Stimulated activated effector memory CD8-positive, alpha-beta T cell treated with anti-CD3 and anti-CD28 coated beads, Interleukin-12 subunit alpha, Interleukin-12 subunit beta, amount 100 ng/mL, for 72 hours (primary cell): ENCODE measurements at regions not wholly inside any gene's neighbourhood (a gene's known extent, or its start where the extent isn't known, plus 50 kb on each side); places are given as distances from the start of the nearest gene placed in this dataset.
"Not testable (repeated sequence)": the region's sequence is repeated elsewhere in the genome, so short reads cannot be mapped to it uniquely, and the experiment has no call there.

Source experiments
- ATAC-seq: fragments of 150-1000 bp; cut with Tn5 transposase; 2 replicates; pipeline ENCODE4 v1.10.0; 2021
- DNase-seq, 2 donors: peaks; one replicate each; pipeline ENCODE4 v3.0.0; 2021 to 2022; ENCODE audit warnings: low spot score in 2 of 2
- H3K27ac Mint-ChIP-seq: one replicate; pipeline ENCODE4 v1.8.0; 2022; ENCODE audit warnings: mild to moderate bottlenecking, mixed read lengths
- H3K36me3 Mint-ChIP-seq: one replicate; pipeline ENCODE4 v1.8.0; 2022; ENCODE audit warnings: mild to moderate bottlenecking, mixed read lengths
- H3K4me1 Mint-ChIP-seq: one replicate; pipeline ENCODE4 v1.8.0; 2022; ENCODE audit warnings: mixed read lengths
- H3K4me3 Mint-ChIP-seq: one replicate; pipeline ENCODE4 v1.8.0; 2022; ENCODE audit warnings: mild to moderate bottlenecking, mixed read lengths
- H3K9me3 Mint-ChIP-seq: one replicate; pipeline ENCODE4 v1.8.0; 2022; ENCODE audit warnings: mixed read lengths

- H3K9me3 Mint-ChIP-seq, result no peaks in the 10 kb centered on the region
- no peak for ATAC-seq
- H3K36me3 Mint-ChIP-seq, result no peaks in the 10 kb centered on the region
- no peak overlapping the region for H3K27ac Mint-ChIP-seq
- no peak for DNase-seq
- no peaks in the 10 kb centered on the region for H3K4me1 Mint-ChIP-seq
- no peak overlapping the region for H3K4me3 Mint-ChIP-seq
Observed at GRCh38 chr5:101206534-101206933, 303.5 kb upstream of the ST8SIA4 start.

GRCh38 chr5:101205065-101205464 is 302.0 kb upstream of the ST8SIA4 start:
- not testable (repeated sequence) for DNase-seq, H3K27ac Mint-ChIP-seq, H3K9me3 Mint-ChIP-seq, H3K36me3 Mint-ChIP-seq, H3K4me3 Mint-ChIP-seq, ATAC-seq, H3K4me1 Mint-ChIP-seq

GRCh38 chr5:101180365-101180764 is 277.3 kb upstream of the ST8SIA4 start:
- ATAC-seq, H3K36me3 Mint-ChIP-seq, H3K4me1 Mint-ChIP-seq, H3K4me3 Mint-ChIP-seq, H3K9me3 Mint-ChIP-seq, DNase-seq, H3K27ac Mint-ChIP-seq: not testable (repeated sequence)

- no peaks in the 10 kb centered on the region for H3K9me3 Mint-ChIP-seq
- ATAC-seq (peak; percentile 48), DNase-seq (no peak)
- no peaks in the 10 kb centered on the region for H3K4me1 Mint-ChIP-seq
- no peaks in the 10 kb centered on the region for H3K36me3 Mint-ChIP-seq
- no peak overlapping the region for H3K4me3 Mint-ChIP-seq
- H3K27ac Mint-ChIP-seq, result no peak overlapping the region
Observed at GRCh38 chr5:101176605-101177004, 273.5 kb upstream of the ST8SIA4 start.

- no peaks in the 10 kb centered on the region for H3K36me3 Mint-ChIP-seq
- H3K4me3 Mint-ChIP-seq, result no peak overlapping the region
- H3K27ac Mint-ChIP-seq, result no peak overlapping the region
Observed at GRCh38 chr5:101174981-101175380, 271.9 kb upstream of the ST8SIA4 start.

GRCh38 chr5:101163088-101163487 is 260.0 kb upstream of the ST8SIA4 start:
- no peak for ATAC-seq
- H3K27ac Mint-ChIP-seq, result no peak overlapping the region
- no peaks in the 10 kb centered on the region for H3K36me3 Mint-ChIP-seq
- no peak overlapping the region for H3K4me3 Mint-ChIP-seq
- H3K4me1 Mint-ChIP-seq, result no peaks in the 10 kb centered on the region
- DNase-seq, result no peak
- no peaks in the 10 kb centered on the region for H3K9me3 Mint-ChIP-seq

More at GRCh38 chr5:101174981-101175380, 271.9 kb upstream of the ST8SIA4 start:
- no peaks in the 10 kb centered on the region for H3K9me3 Mint-ChIP-seq
- DNase-seq (no peak), ATAC-seq (no peak)
- no peaks in the 10 kb centered on the region for H3K4me1 Mint-ChIP-seq

GRCh38 chr5:101160002-101160401 is 256.9 kb upstream of the ST8SIA4 start:
- ATAC-seq, result no peak
- H3K27ac Mint-ChIP-seq, result no peak overlapping the region
- no peaks in the 10 kb centered on the region for H3K36me3 Mint-ChIP-seq

GRCh38 chr5:101159006-101159405 is 255.9 kb upstream of the ST8SIA4 start:
- Mint-ChIP-seq H3K4me1 (no peaks in the 10 kb centered on the region), H3K9me3 (peaks cover 4% of the 10 kb centered on the region), H3K36me3 (no peaks in the 10 kb centered on the region), H3K4me3 (no peak overlapping the region), H3K27ac (no peak overlapping the region)
- DNase-seq (no peak), ATAC-seq (no peak)

More at GRCh38 chr5:101160002-101160401, 256.9 kb upstream of the ST8SIA4 start:
- no peaks in the 10 kb centered on the region for H3K4me1 Mint-ChIP-seq
- DNase-seq, result no peak
- H3K4me3 Mint-ChIP-seq, result no peak overlapping the region
- H3K9me3 Mint-ChIP-seq, result peaks cover 4% of the 10 kb centered on the region

GRCh38 chr5:101153526-101153925 is 250.4 kb upstream of the ST8SIA4 start:
- Mint-ChIP-seq H3K4me3 (no peak overlapping the region), H3K9me3 (peaks cover 4% of the 10 kb centered on the region), H3K4me1 (no peaks in the 10 kb centered on the region), H3K36me3 (no peaks in the 10 kb centered on the region), H3K27ac (no peak overlapping the region)
- ATAC-seq (peak; percentile 87), DNase-seq (no peak)

GRCh38 chr5:101143526-101143925 is 240.4 kb upstream of the ST8SIA4 start:
- Mint-ChIP-seq H3K36me3 (no peaks in the 10 kb centered on the region), H3K27ac (no peak overlapping the region), H3K4me3 (no peak overlapping the region), H3K9me3 (peaks cover 3% of the 10 kb centered on the region), H3K4me1 (no peaks in the 10 kb centered on the region)
- ATAC-seq, result no peak
- DNase-seq, result no peak

- H3K4me3 Mint-ChIP-seq, result no peak overlapping the region
- no peaks in the 10 kb centered on the region for H3K4me1 Mint-ChIP-seq
- no peak overlapping the region for H3K27ac Mint-ChIP-seq
- H3K9me3 Mint-ChIP-seq, result peaks cover 3% of the 10 kb centered on the region
- ATAC-seq (no peak), DNase-seq (no peak)
- H3K36me3 Mint-ChIP-seq, result no peaks in the 10 kb centered on the region
Observed at GRCh38 chr5:101142102-101142501, 239.0 kb upstream of the ST8SIA4 start.

- Mint-ChIP-seq H3K36me3 (no peaks in the 10 kb centered on the region), H3K9me3 (peaks cover 2% of the 10 kb centered on the region), H3K4me3 (no peak overlapping the region), H3K27ac (no peak overlapping the region), H3K4me1 (no peaks in the 10 kb centered on the region)
- DNase-seq (no peak), ATAC-seq (no peak)
Observed at GRCh38 chr5:101136454-101136853, 233.4 kb upstream of the ST8SIA4 start.

GRCh38 chr5:101123363-101123762 is 220.3 kb upstream of the ST8SIA4 start:
- Mint-ChIP-seq H3K36me3 (no peaks in the 10 kb centered on the region), H3K4me3 (no peak overlapping the region), H3K27ac (no peak overlapping the region), H3K9me3 (no peaks in the 10 kb centered on the region), H3K4me1 (no peaks in the 10 kb centered on the region)
- ATAC-seq (no peak), DNase-seq (no peak)

GRCh38 chr5:101112645-101113044 is 209.6 kb upstream of the ST8SIA4 start:
- Mint-ChIP-seq H3K9me3 (no peaks in the 10 kb centered on the region), H3K36me3 (no peaks in the 10 kb centered on the region), H3K4me1 (no peaks in the 10 kb centered on the region), H3K4me3 (no peak overlapping the region), H3K27ac (no peak overlapping the region)
- ATAC-seq (no peak), DNase-seq (no peak)

- ATAC-seq (no peak), DNase-seq (no peak)
- Mint-ChIP-seq H3K36me3 (no peaks in the 10 kb centered on the region), H3K4me1 (no peaks in the 10 kb centered on the region), H3K4me3 (no peak overlapping the region), H3K27ac (no peak overlapping the region), H3K9me3 (no peaks in the 10 kb centered on the region)
Observed at GRCh38 chr5:101103874-101104273, 200.8 kb upstream of the ST8SIA4 start.

- Mint-ChIP-seq H3K36me3 (no peaks in the 10 kb centered on the region), H3K4me1 (no peaks in the 10 kb centered on the region), H3K27ac (no peak overlapping the region), H3K4me3 (no peak overlapping the region), H3K9me3 (no peaks in the 10 kb centered on the region)
- no peak for DNase-seq
- ATAC-seq, result no peak
Observed at GRCh38 chr5:101102506-101102905, 199.4 kb upstream of the ST8SIA4 start.

- no peak overlapping the region for H3K4me3 Mint-ChIP-seq
- H3K9me3 Mint-ChIP-seq, result no peaks in the 10 kb centered on the region
- no peaks in the 10 kb centered on the region for H3K4me1 Mint-ChIP-seq
- DNase-seq (no peak), ATAC-seq (no peak)
- H3K27ac Mint-ChIP-seq, result no peak overlapping the region
- no peaks in the 10 kb centered on the region for H3K36me3 Mint-ChIP-seq
Observed at GRCh38 chr5:101091902-101092301, 188.8 kb upstream of the ST8SIA4 start.
